HG03469 (cell line): ENCODE measurements at regions not wholly inside any gene's neighbourhood (a gene's known extent, or its start where the extent isn't known, plus 50 kb on each side); places are given as distances from the start of the nearest gene placed in this dataset.

Source experiments
- ATAC-seq: cut with Tn5 transposase; IDR thresholded peaks from one replicate; pipeline ENCODE4 v1.9.1; 2021; ENCODE audit warnings: mild to moderate bottlenecking, moderate library complexity, moderate number of reproducible peaks; ENCODE audit not compliant: unreplicated experiment

- ATAC-seq = no peak
Measured at GRCh38 chr18:26745288-26746181, 120.0 kb downstream of the AQP4 start.

GRCh38 chr18:26741758-26742157 lies 123.7 kb downstream of the AQP4 start:
- ATAC-seq = no peak

GRCh38 chr18:26741048-26741447 lies 124.5 kb downstream of the AQP4 start:
- no peak for ATAC-seq

GRCh38 chr18:26740396-26740795 lies 125.1 kb downstream of the AQP4 start:
- no peak for ATAC-seq

- ATAC-seq = no peak
Measured at GRCh38 chr18:26738706-26739105, 126.8 kb downstream of the AQP4 start.

GRCh38 chr18:26736301-26736700 lies 129.2 kb downstream of the AQP4 start:
- ATAC-seq = no peak

- no peak for ATAC-seq
Measured at GRCh38 chr18:26734760-26735159, 130.7 kb downstream of the AQP4 start.

- no peak for ATAC-seq
Measured at GRCh38 chr18:26729449-26729848, 136.1 kb downstream of the AQP4 start.

- no peak for ATAC-seq
Measured at GRCh38 chr18:26729008-26729407, 136.5 kb downstream of the AQP4 start.

- ATAC-seq = no peak
Measured at GRCh38 chr18:26723981-26724380, 141.5 kb downstream of the AQP4 start.

- ATAC-seq = no peak
Measured at GRCh38 chr18:26722565-26722931, 143.0 kb downstream of the AQP4 start.

GRCh38 chr18:26721854-26722564 lies 143.5 kb downstream of the AQP4 start:
- ATAC-seq = no peak

- ATAC-seq = no peak
Measured at GRCh38 chr18:26719896-26720295, 145.6 kb downstream of the AQP4 start.

- ATAC-seq = no peak
Measured at GRCh38 chr18:26717123-26717719, 148.3 kb downstream of the AQP4 start.

- no peak for ATAC-seq
Measured at GRCh38 chr18:26714739-26715138, 150.8 kb downstream of the AQP4 start.

GRCh38 chr18:26711756-26712155 lies 153.8 kb downstream of the AQP4 start:
- ATAC-seq = no peak

- ATAC-seq = peak; percentile 96
Measured at GRCh38 chr18:26710470-26711096, 154.9 kb downstream of the AQP4 start.

GRCh38 chr18:26709897-26710296 lies 155.6 kb downstream of the AQP4 start:
- no peak for ATAC-seq

GRCh38 chr18:26708806-26709716 lies 156.4 kb downstream of the AQP4 start:
- no peak for ATAC-seq

GRCh38 chr18:26706911-26707351 lies 158.6 kb downstream of the AQP4 start:
- ATAC-seq = no peak
